ENCODE measurements at regions not wholly inside any gene's neighbourhood (a gene's known extent, or its start where the extent isn't known, plus 50 kb on each side); places are given as distances from the start of the nearest gene placed in this dataset.
"Not testable (repeated sequence)": the region's sequence is repeated elsewhere in the genome, so short reads cannot be mapped to it uniquely, and the experiment has no call there.

- DNase-seq, result not testable (repeated sequence)
Measured at GRCh38 chr2:194021130-194021529, 1635.9 kb upstream of the SLC39A10 start.

- DNase-seq, result no peak
Measured at GRCh38 chr2:194020155-194020554, 1636.9 kb upstream of the SLC39A10 start.

- no peak for DNase-seq
Measured at GRCh38 chr2:194015751-194016150, 1641.3 kb upstream of the SLC39A10 start.

- DNase-seq, result no peak
Measured at GRCh38 chr2:194014639-194015038, 1642.4 kb upstream of the SLC39A10 start.

- DNase-seq, result no peak
Measured at GRCh38 chr2:194004590-194005206, 1652.3 kb upstream of the SLC39A10 start.

GRCh38 chr2:194003911-194004310, 1653.1 kb upstream of the SLC39A10 start:
- DNase-seq, result no peak

- DNase-seq, result no peak
Measured at GRCh38 chr2:194002699-194003368, 1654.2 kb upstream of the SLC39A10 start.

- no peak for DNase-seq
Measured at GRCh38 chr2:193990868-193991267, 1666.2 kb upstream of the SLC39A10 start.

GRCh38 chr2:193989645-193990044, 1667.4 kb upstream of the SLC39A10 start:
- no peak for DNase-seq

GRCh38 chr2:193988784-193989183, 1668.2 kb upstream of the SLC39A10 start:
- no peak for DNase-seq

- no peak for DNase-seq
Measured at GRCh38 chr2:193985272-193985671, 1671.8 kb upstream of the SLC39A10 start.

- no peak for DNase-seq
Measured at GRCh38 chr2:193980599-193980998, 1676.4 kb upstream of the SLC39A10 start.

- no peak for DNase-seq
Measured at GRCh38 chr2:193973781-193974180, 1683.2 kb upstream of the SLC39A10 start.

GRCh38 chr2:193966590-193966989, 1690.4 kb upstream of the SLC39A10 start:
- DNase-seq, result no peak

- DNase-seq, result no peak
Measured at GRCh38 chr2:193965263-193965662, 1691.8 kb upstream of the SLC39A10 start.

GRCh38 chr2:193963472-193964119, 1693.4 kb upstream of the SLC39A10 start:
- peak in 4 of 56 donors; percentile 3 to 12 (median 4) for DNase-seq

GRCh38 chr2:193946806-193947205, 1710.2 kb upstream of the SLC39A10 start:
- no peak for DNase-seq

- DNase-seq, result peak in 18 of 56 donors; percentile 1 to 72 (median 29)
Measured at GRCh38 chr2:193943406-193943960, 1713.5 kb upstream of the SLC39A10 start.

- DNase-seq, result no peak
Measured at GRCh38 chr2:193935114-193935513, 1721.9 kb upstream of the SLC39A10 start.

- no peak for DNase-seq
Measured at GRCh38 chr2:193929131-193929530, 1727.9 kb upstream of the SLC39A10 start.

- DNase-seq, result no peak
Measured at GRCh38 chr2:193907561-193907960, 1712.8 kb upstream of the TMEFF2 start.

- no peak for DNase-seq
Measured at GRCh38 chr2:193900292-193900691, 1705.6 kb upstream of the TMEFF2 start.

All from nucleus accumbens (tissue), 56 donors.